Vagina (tissue), 2 donors: ENCODE measurements at regions not wholly inside any gene's neighbourhood (a gene's known extent, or its start where the extent isn't known, plus 50 kb on each side); places are given as distances from the start of the nearest gene placed in this dataset.
"Not testable (repeated sequence)": the region's sequence is repeated elsewhere in the genome, so short reads cannot be mapped to it uniquely, and the experiment has no call there.

Experiments used
- DNase-seq, 2 donors: peaks; one replicate each; pipeline ENCODE4 v3.0.0-alpha.2; 2017; ENCODE audit errors: extremely low spot score in 2 of 2
- H3K27ac ChIP-seq: fragments of 200-600 bp; sonication (generic); one replicate; pipeline ENCODE4 v1.5.1; 2019
- H3K27me3 ChIP-seq: fragments of 200-600 bp; sonication (generic); one replicate; pipeline ENCODE4 v1.5.1; 2019
- H3K36me3 ChIP-seq, 2 donors: fragments of 200-600 bp; sonication (generic); one replicate each; pipeline ENCODE4 v1.5.1; 2017 to 2019
- H3K4me1 ChIP-seq: fragments of 200-600 bp; sonication (generic); one replicate; pipeline ENCODE4 v1.5.1; 2019
- H3K4me3 ChIP-seq, 2 donors: fragments of 200-600 bp; sonication (generic); 1 replicate in 1 of 2; 2 replicates in 1 of 2; pipeline ENCODE4 v1.5.1; 2016 to 2019
- H3K9me3 ChIP-seq: fragments of 200-600 bp; sonication (generic); one replicate; pipeline ENCODE4 v1.5.1; 2019
- CTCF ChIP-seq, 3 experiments: fragments of 450-650 bp in 2 of 3; fragments of 200-600 bp in 1 of 3; sonication (generic) in 1 of 3; IDR thresholded peaks; one replicate each; pipeline ENCODE4 v1.5.1; 2017 to 2019; ENCODE audit warnings: antibody characterized with exemption in 3 of 3, mild to moderate bottlenecking in 2 of 3, moderate library complexity in 2 of 3
- POLR2A ChIP-seq, 2 donors: fragments of 450-650 bp; IDR thresholded peaks; one replicate each; pipeline ENCODE4 v1.6.1; 2017; ENCODE audit warnings: antibody characterized with exemption in 2 of 2, mild to moderate bottlenecking in 2 of 2, moderate library complexity in 2 of 2
- POLR2AphosphoS5 ChIP-seq, 2 donors: sonication (generic); formaldehyde crosslinking; IDR thresholded peaks; one replicate each; pipeline ENCODE4 v1.9.0; 2017; ENCODE audit warnings: antibody characterized with exemption in 2 of 2, mild to moderate bottlenecking in 2 of 2, low read depth in 1 of 2; ENCODE audit not compliant: insufficient read depth in 1 of 2
- intact Hi-C: fragments of 100-400 bp; cut with DNase I; formaldehyde crosslinking; loops from one replicate; pipeline ENCODE4 v1.15.1; 2023

DNA sequence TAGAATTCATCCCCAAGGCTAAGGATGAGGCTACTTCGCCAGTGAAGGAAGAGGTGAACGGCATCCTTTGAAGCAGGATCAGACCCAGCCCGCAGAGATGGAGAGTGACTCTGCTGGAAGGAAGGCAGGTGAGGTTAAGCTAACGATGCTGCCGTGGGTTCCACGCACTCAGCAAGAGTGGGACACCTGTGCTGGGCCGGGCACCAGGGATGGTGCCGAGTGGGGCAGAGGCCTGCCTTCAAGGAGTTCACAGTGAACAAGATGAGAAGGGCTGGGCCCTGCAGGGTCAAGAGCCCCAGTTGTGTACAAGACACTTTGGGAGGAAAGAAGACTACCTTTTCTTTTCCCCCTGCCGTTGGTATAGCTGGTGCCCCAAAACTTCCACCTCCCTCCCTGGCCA, 606.6 kb downstream of the LIG4 start:
- intact Hi-C loops = no loop called here
- DNase-seq = no peak
- TF ChIP-seq POLR2A (IDR thresholded peaks at IDR 0.05) (no peak), CTCF (IDR thresholded peaks at IDR 0.05) (no peak), POLR2AphosphoS5 (IDR thresholded peaks at IDR 0.05; ENCODE audit: insufficient read depth in 1 of 2, low read depth in 1 of 2) (no peak)

DNA sequence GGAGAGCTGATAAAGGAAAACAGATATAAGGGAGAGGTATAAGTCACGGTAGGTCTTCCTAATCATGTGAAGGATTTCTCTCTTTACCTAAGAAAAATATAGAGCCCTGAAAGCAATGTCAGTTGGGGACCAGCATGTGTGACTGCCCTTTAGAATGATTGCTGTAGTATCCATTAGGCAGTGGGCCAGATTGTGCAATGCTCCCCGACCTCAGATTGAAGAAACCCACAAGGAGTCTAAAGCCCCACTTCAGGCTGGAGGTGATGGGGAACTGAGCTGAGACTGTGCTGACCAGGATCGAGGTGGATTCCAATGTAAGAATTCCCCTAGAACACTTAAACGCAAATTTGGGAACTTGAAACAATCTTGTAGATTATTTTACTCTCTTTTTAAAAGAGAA, 614.4 kb downstream of the LIG4 start:
- Histone ChIP-seq H3K9me3 (no peaks in the 10 kb centered on the region), H3K27ac (no peak overlapping the region), H3K4me1 (no peaks in the 10 kb centered on the region), H3K4me3 (no peak overlapping the region), H3K27me3 (no peaks in the 10 kb centered on the region), H3K36me3 (no peaks in the 10 kb centered on the region)
- intact Hi-C loops = no loop called here
- TF ChIP-seq CTCF (IDR thresholded peaks at IDR 0.05) (no peak), POLR2A (IDR thresholded peaks at IDR 0.05) (no peak), POLR2AphosphoS5 (IDR thresholded peaks at IDR 0.05; ENCODE audit: insufficient read depth in 1 of 2, low read depth in 1 of 2) (no peak)
- no peak for DNase-seq

More for the DNA sequence above, 606.6 kb downstream of the LIG4 start:
- Histone ChIP-seq H3K4me1 (no peaks in the 10 kb centered on the region), H3K27ac (no peak overlapping the region), H3K36me3 (no peaks in the 10 kb centered on the region), H3K9me3 (no peaks in the 10 kb centered on the region), H3K4me3 (no peak overlapping the region), H3K27me3 (no peaks in the 10 kb centered on the region)

DNA sequence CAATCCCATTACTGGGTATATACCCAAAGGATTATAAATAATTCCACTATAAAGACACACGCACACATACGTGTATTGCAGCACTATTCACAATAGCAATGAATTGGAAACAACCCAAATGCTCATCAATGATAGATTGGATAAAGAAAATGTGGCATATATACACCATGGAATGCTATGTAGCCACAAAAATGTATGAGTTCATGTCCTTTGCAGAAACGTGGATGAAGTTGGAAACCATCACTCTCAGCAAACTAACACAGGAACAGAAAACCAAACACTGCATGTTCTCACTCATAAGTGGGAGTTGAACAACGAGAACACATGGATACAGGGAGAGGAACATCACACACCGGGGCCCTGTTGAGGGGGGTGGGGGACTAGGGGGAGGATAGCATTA, 619.0 kb downstream of the LIG4 start:
- intact Hi-C loops, H3K4me3 ChIP-seq, H3K27me3 ChIP-seq, H3K36me3 ChIP-seq, H3K9me3 ChIP-seq, H3K27ac ChIP-seq, DNase-seq, H3K4me1 ChIP-seq: not testable (repeated sequence)

GRCh38 chr13:107590556-107590955, 624.8 kb downstream of the LIG4 start:
- H3K9me3 ChIP-seq = no peaks in the 10 kb centered on the region
- no peaks in the 10 kb centered on the region for H3K36me3 ChIP-seq
- H3K27me3 ChIP-seq = no peaks in the 10 kb centered on the region
- no peak for DNase-seq
- TF ChIP-seq POLR2AphosphoS5 (IDR thresholded peaks at IDR 0.05; ENCODE audit: insufficient read depth in 1 of 2, low read depth in 1 of 2) (no peak), POLR2A (IDR thresholded peaks at IDR 0.05) (no peak), CTCF (IDR thresholded peaks at IDR 0.05) (no peak)
- H3K4me1 ChIP-seq = no peaks in the 10 kb centered on the region
- no peak overlapping the region for H3K4me3 ChIP-seq
- intact Hi-C loops = no loop called here
- no peak overlapping the region for H3K27ac ChIP-seq

GRCh38 chr13:107587681-107588080, 627.7 kb downstream of the LIG4 start:
- no peaks in the 10 kb centered on the region for H3K27me3 ChIP-seq
- DNase-seq = no peak
- TF ChIP-seq CTCF (IDR thresholded peaks at IDR 0.05) (no peak), POLR2AphosphoS5 (IDR thresholded peaks at IDR 0.05; ENCODE audit: insufficient read depth in 1 of 2, low read depth in 1 of 2) (no peak), POLR2A (IDR thresholded peaks at IDR 0.05) (no peak)
- H3K27ac ChIP-seq = no peak overlapping the region
- H3K36me3 ChIP-seq = no peaks in the 10 kb centered on the region
- intact Hi-C loops = no loop called here
- no peaks in the 10 kb centered on the region for H3K9me3 ChIP-seq
- no peak overlapping the region for H3K4me3 ChIP-seq
- no peaks in the 10 kb centered on the region for H3K4me1 ChIP-seq

DNA sequence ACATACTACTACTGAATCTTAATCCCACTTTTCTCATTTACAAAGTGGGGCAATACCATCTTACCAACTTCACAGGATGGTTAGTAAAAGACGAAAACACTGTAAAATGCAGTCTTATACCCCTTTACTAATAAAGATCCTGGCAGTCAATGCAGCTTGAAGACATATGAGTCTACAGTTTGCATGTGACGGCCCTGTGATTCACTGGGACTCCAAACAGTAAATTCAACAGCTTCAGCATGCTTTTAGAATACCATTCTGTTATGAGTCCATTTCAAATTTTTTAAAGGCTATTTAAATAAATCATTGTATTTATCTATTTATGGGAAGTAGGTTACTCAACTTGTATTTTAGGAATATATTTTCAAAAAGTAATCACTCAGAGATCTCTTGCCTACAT, 629.1 kb downstream of the LIG4 start:
- intact Hi-C loops = no loop called here
- no peak overlapping the region for H3K27ac ChIP-seq

More for the DNA sequence above, 629.1 kb downstream of the LIG4 start:
- TF ChIP-seq POLR2A (IDR thresholded peaks at IDR 0.05) = no peak
- TF ChIP-seq CTCF (IDR thresholded peaks at IDR 0.05) = no peak
- TF ChIP-seq POLR2AphosphoS5 (IDR thresholded peaks at IDR 0.05; ENCODE audit: insufficient read depth in 1 of 2, low read depth in 1 of 2) = no peak
- Histone ChIP-seq H3K4me3 (no peak overlapping the region), H3K9me3 (no peaks in the 10 kb centered on the region), H3K36me3 (no peaks in the 10 kb centered on the region), H3K27me3 (no peaks in the 10 kb centered on the region), H3K4me1 (no peaks in the 10 kb centered on the region)
- DNase-seq = no peak
